GM12864 (cell line): ENCODE measurements at regions not wholly inside any gene's neighbourhood (a gene's known extent, or its start where the extent isn't known, plus 50 kb on each side); places are given as distances from the start of the nearest gene placed in this dataset.
"Not testable (repeated sequence)": the region's sequence is repeated elsewhere in the genome, so short reads cannot be mapped to it uniquely, and the experiment has no call there.

Source experiments
- DNase-seq: peaks from one replicate; pipeline ENCODE4 v3.0.0-alpha.2; 2011; ENCODE audit warnings: low read depth
- H3K4me3 ChIP-seq: 2 replicates; pipeline ENCODE4 v1.5.1; 2011; ENCODE audit warnings: mild to moderate bottlenecking, low read depth, low read length, control low read depth
- TF ChIP-seq, protein P1 (sequence below): IDR thresholded peaks from 2 replicates; pipeline ENCODE4 v1.5.1; 2011; ENCODE audit warnings: low read depth, mild to moderate bottlenecking, moderate library complexity, low read length, control low read depth, inconsistent platforms; ENCODE audit errors: missing control alignments

DNA sequence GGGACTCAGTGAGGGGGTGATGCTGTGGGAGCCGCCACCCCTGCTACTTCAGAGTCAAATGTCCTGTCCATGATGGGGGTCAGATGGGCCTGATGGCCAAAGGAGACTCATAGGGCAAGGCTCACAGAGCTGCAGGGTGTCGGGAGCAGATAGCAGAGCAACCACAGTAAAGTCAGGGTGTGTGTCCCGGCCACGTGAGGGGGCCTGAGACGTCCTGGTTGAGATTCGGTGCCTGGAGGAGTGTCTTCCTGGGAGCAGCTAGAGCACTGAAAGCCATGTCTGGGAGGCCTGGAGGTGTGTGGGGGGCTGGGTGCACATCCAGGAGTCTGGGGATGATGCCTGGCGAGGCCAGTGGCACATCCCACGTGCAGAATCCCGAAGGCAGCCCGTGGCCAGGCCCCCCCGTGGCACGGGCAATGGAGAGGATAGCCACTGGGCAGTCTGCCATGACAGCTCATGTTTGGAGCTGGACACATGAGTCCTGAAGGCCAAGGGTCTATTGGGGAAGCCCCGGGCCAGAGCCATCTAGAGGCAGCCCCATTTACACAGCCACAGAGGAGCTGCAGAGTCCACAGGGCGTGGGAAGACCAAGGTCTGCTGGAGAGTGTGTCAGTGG lies 308.0 kb upstream of the SFSWAP start:
- no peak for DNase-seq
- no peak overlapping the region for H3K4me3 ChIP-seq
- TF ChIP-seq, protein P1, sequence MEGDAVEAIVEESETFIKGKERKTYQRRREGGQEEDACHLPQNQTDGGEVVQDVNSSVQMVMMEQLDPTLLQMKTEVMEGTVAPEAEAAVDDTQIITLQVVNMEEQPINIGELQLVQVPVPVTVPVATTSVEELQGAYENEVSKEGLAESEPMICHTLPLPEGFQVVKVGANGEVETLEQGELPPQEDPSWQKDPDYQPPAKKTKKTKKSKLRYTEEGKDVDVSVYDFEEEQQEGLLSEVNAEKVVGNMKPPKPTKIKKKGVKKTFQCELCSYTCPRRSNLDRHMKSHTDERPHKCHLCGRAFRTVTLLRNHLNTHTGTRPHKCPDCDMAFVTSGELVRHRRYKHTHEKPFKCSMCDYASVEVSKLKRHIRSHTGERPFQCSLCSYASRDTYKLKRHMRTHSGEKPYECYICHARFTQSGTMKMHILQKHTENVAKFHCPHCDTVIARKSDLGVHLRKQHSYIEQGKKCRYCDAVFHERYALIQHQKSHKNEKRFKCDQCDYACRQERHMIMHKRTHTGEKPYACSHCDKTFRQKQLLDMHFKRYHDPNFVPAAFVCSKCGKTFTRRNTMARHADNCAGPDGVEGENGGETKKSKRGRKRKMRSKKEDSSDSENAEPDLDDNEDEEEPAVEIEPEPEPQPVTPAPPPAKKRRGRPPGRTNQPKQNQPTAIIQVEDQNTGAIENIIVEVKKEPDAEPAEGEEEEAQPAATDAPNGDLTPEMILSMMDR, result no peak

DNA sequence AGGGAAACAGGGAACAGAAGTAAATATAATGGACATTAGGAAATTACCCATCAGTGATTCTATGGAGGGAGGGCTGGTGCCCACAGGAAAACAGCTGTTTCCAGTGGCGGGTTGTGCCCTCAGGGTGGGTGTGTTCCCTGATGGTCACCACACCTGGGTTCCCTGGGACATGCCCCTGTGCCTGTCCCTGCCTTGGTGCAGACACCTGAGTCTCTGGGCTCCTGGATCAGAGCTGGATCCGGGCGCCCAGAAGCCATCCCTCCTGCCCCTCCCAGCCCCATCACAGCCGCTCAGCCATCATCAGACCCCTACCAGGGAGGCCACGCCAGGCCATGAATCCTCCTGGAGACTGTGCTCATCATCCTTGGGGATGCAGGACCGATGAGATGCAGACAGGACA lies 307.2 kb upstream of the SFSWAP start:
- TF ChIP-seq, protein P1, result no peak
- DNase-seq, result no peak
- no peak overlapping the region for H3K4me3 ChIP-seq

DNA sequence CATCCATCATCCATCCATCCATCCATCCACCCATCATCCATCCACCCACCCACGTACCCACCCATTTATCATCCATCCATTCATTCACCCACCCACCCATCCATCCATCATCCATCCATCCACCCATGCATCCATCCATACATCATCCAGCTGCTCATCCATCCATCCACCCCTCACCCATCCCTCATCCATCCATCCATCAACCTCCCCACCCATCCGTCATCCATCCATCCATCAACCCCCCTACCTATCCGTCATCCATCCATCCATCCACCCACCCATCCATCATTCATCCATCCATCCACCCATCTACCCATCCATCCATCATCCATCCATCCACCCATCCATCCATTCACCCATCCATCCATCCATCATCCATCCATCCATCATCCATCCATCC lies 306.2 kb upstream of the SFSWAP start:
- TF ChIP-seq, protein P1, result no peak
- no peak for DNase-seq
- no peak overlapping the region for H3K4me3 ChIP-seq

DNA sequence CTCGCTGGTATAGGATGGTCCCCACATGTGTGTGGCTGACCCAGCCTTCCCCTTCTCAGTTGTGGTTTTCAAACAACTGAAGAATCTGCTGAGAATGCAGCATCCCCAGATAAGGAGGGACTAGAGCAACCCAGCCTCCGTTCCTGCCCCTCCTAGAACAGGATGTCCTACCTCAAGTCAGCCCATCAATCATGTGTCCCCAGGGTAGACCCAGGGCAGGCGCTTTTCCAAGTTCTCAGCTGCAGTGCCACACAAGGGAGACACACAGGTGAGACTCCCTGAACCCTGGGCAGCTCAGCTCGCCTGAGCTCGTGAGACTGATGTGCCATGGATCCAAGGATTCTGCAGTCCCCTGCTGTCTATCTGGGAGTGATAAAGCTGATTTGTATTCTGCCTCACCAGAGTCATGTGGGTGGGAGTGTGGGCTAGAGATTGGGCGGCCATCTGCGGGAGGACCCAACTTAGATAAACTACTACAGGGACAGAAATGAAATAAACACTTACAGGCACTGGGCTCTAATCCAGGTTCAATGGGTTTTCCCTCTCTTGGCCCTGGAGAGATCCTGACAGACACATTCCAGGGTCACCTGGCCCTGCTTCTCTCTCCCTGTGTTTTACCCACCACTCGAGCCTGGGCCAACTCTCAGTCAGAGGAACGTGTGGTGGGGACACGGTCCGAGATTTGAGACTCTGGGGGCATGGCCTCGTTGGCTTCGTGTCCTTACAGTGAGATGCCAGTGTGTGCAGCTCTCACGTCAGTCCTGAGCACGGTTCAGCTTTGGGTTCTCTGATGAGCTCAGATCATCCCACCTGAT lies 303.5 kb upstream of the SFSWAP start:
- no peak for DNase-seq
- TF ChIP-seq, protein P1, result no peak
- no peak overlapping the region for H3K4me3 ChIP-seq

DNA sequence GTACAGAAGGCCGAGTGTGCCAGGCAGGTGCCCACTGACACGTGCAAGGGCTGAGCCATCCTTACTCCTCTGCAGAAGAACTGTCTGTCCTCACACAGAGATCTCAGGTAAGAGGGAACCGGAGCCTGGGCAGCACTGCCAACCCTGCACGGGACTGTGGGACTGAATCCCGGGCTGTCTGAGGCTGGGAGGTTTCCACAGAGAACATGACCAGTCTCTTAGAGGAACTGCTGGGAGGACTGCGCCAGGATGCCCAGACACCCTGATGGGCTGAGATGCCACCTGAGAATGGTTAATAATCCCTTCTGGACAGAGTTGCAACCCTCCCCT lies 302.9 kb upstream of the SFSWAP start:
- TF ChIP-seq, protein P1, result no peak
- no peak for DNase-seq
- H3K4me3 ChIP-seq, result no peak overlapping the region

DNA sequence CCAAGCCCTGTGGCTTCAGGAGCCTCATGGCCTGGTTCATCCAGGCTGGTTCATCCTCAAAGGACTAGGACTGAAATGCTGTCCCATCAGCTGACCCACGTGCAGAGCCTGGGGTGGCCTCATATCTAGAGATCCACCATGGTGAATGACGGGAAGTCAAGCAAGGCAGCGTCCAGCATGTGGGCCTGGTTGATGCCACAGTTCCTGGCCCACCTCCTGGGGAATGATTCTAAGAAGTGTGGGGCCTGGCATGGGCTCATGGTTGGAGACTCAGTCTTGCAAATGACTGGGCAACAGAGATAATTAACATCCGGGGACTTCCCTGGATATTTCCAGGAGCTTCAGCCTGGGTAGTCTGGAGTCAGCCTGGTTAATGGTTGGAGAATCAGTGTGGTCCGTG lies 302.4 kb upstream of the SFSWAP start:
- TF ChIP-seq, protein P1, result no peak
- H3K4me3 ChIP-seq, result no peak overlapping the region
- no peak for DNase-seq

DNA sequence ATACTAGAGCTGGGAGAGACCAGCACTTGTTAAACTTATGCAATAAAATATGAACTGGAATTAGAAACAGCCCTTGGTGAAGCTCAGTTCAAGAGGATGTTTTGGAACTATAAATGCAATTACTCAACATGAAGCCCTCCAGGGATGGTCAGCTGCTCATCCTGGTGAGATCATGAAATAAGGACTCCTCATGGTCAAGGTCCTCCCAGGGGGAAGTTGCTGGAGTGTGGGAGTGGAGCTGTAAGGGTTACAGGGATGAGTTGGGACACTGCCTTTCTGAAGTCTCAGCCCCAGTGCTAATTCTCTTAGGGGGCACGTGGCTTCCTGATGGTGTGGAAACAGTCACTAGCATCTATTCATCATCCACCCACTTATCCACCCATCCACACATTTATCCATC lies 301.7 kb upstream of the SFSWAP start:
- TF ChIP-seq, protein P1, result no peak
- no peak overlapping the region for H3K4me3 ChIP-seq
- DNase-seq, result no peak

DNA sequence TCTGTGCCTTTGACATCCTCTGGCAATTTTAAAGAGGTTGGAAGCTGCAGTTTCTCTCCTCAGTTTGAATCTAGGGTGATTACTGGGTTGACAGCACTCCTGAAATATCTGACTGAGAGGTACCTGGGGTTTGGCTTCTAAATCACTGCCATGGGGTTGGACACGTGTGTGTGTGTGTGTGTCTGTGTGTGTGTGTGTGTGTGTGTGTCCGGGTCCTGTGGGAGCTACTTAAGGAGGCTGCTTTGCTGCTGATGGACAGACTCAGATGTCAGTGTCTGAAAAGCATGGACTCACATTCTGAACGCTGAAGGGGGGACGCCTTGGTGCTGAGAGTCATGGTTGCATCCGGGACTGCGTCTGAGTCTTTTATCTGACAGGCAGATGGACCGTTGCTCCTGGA lies 299.1 kb upstream of the SFSWAP start:
- H3K4me3 ChIP-seq, DNase-seq: not testable (repeated sequence)
